ENCODE measurements at regions not wholly inside any gene's neighbourhood (a gene's known extent, or its start where the extent isn't known, plus 50 kb on each side); places are given as distances from the start of the nearest gene placed in this dataset.
A peak's percentile ranks its signal among the peaks of the same experiment; 100 is the strongest.
"Not testable (repeated sequence)": the region's sequence is repeated elsewhere in the genome, so short reads cannot be mapped to it uniquely, and the experiment has no call there.

DNA sequence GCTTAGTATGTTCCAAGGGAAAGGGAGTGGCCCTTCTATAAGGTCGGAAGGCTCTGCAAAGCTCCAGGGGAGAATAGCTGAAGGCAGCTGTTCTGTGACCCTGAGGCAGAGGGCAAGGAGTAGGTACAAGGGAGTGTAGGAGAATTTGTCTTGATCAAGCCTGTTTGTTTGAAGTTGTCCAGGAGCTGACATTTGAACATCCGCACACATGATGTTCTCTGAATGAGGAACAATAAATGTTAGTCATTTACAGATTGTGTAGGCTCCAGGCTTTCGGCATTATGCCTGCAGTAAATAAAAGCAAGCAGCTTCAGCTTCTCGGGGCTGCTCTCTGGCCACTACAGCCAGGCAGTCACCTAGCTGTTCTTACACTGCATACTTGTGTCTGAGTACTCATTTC lies 52.7 kb downstream of the CTAGE6 start:
- H3K36me3 Mint-ChIP-seq; POLR2A ChIA-PET; H3K27me3 Mint-ChIP-seq; ATAC-seq (ENCODE audit: low read depth); H3K9me3 Mint-ChIP-seq; H3K4me3 Mint-ChIP-seq; DNase-seq; H3K27ac Mint-ChIP-seq; H3K4me1 Mint-ChIP-seq: not testable (repeated sequence)

GRCh38 chr7:143700759-143701699 lies 56.5 kb downstream of the CTAGE6 start:
- H3K4me3 Mint-ChIP-seq, H3K36me3 Mint-ChIP-seq, H3K4me1 Mint-ChIP-seq, H3K27ac Mint-ChIP-seq, POLR2A ChIA-PET, H3K27me3 Mint-ChIP-seq, DNase-seq, H3K9me3 Mint-ChIP-seq: not testable (repeated sequence)
- ATAC-seq (ENCODE audit: low read depth): peak; percentile 99
